GM18870 (cell line): ENCODE measurements at regions not wholly inside any gene's neighbourhood (a gene's known extent, or its start where the extent isn't known, plus 50 kb on each side); places are given as distances from the start of the nearest gene placed in this dataset.
"Not testable (repeated sequence)": the region's sequence is repeated elsewhere in the genome, so short reads cannot be mapped to it uniquely, and the experiment has no call there.

Experiments used
- ATAC-seq: cut with Tn5 transposase; IDR thresholded peaks from one replicate; pipeline ENCODE4 v1.9.1; 2021; ENCODE audit warnings: moderate library complexity; ENCODE audit not compliant: unreplicated experiment

GRCh38 chr4:155478336-155478835, 101.6 kb upstream of the MAP9 start:
- ATAC-seq, result no peak

GRCh38 chr4:155474758-155475157, 98.0 kb upstream of the MAP9 start:
- no peak for ATAC-seq

DNA sequence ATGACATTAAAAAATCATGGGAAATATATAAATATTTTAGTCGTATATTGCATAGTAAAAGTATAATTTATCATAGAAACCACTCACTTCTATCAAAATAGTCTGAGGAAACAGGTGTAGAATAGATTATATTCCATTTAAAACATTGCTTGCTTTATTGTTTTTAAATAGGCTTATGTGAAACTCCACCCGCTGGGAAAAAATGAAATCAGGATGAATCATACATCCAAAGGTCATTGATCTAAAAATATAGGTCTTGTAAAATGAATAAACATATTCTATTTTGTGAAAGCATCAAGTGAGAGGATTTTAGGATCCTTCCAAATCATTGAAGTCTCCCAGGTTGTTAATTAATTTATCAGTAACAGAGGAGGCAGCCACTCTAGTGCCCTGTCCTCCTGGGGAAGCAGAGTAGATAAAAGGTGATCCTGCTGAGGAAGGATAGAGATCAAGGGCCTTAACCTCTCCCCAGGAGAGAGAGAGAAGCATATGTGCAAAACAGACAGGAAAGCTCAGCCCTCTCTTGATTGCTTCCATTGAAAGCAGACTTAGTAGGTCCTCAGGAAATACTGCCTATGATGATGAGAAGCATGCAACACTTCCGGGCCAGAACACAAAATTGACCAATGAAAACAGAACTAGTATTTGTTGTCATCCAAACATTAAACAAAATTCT, 96.8 kb upstream of the MAP9 start:
- no peak for ATAC-seq

GRCh38 chr4:155468282-155468681, 91.5 kb upstream of the MAP9 start:
- ATAC-seq, result no peak

DNA sequence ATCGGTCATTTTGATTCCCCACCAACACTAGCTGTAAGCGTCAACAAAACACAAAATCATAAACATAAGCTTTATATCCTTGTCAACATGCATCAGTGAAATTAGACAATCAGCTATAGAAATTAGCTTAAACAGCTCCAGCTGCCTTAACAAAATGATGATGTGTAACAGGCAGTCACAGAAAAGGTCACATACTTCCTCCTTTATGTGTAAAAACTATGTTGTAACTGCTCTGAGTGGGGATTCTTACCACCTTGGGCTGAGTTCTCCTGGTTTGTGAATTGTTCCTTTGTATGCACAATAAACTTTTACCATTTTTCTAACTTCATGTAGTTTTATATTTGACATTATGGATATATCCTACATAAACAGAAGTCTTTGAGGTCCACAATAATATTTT, 73.9 kb upstream of the MAP9 start:
- no peak for ATAC-seq

DNA sequence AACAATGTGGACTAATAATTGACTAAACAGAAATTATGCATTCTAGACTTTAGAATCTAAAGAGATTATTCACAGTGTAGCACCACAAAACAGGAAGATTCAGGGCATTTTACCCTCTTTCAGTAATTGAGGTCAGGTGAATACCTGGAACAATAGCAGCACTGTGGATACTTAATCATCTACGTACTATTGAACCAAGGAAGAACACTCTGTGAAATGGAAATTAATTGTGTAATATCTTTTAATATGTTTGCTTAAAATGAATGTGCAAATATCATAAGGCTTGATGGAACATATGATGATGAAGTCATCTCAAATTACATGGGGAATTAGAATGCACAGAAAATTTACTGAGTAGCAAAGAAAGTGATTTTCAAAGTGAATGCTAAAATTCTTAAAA, 68.5 kb upstream of the MAP9 start:
- no peak for ATAC-seq

DNA sequence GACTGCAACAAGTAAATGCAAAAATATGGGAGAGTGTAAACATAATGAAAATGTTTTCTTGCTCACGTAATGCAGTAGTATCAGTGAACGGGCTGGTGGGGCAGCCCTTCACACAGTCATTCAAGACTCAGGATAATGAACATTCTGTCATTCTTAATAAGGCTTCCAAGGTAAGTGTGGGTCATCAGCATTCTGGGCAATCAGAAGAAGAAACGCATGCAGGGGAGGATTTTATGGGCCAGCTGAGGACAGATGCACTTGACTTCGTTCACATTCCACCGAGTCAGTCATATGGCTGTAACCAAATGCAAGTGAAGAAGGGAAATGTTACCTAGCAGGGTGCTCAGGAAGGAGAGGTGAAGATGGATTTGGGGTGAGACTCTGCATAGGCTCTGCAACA, 68.0 kb upstream of the MAP9 start:
- ATAC-seq, result no peak

DNA sequence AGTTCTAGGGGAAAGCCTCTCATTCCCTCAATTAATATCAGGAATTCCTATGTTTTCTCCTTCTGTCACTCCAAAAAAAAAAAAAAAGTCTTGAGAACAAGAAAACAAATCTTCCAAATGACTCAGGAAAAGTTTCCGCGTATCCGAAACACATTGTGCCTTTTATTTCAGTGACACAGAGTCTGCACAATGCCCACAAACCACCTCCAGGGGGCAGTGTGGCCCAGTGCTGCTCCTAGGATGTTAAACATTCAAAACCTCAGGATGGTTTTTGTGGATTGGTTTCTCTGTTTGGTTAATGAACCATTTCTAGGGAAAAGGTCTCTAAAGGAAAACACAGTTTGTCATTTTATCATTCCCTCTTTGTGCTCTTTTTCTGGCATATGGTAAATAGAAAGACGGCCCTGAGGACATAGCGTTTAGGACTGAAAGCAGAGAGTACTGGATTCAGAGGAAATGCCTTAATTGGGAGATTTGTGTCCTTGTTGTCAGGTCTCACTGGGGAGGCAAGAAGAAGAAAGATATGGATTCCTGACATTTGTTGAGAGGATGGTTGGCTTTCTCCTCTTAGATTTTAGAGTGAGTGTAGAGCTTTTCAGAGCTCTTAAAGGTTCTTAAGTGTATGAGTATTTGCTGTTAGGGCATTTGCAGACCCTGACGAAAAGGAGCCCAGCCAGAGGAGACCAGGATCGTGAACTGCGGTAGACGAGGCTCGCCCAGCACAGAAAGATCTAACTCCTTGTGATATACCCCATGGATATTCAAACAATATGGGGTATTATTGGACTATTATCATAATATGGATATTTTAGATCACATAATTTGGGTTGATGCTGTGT, 65.7 kb upstream of the MAP9 start:
- ATAC-seq, result peak; percentile 64

- ATAC-seq, result no peak
These were observed 64.7 kb upstream of the MAP9 start for GRCh38 chr4:155441475-155441874.

GRCh38 chr4:155439760-155440159, 63.0 kb upstream of the MAP9 start:
- not testable (repeated sequence) for ATAC-seq

GRCh38 chr4:155434904-155435303, 58.1 kb upstream of the MAP9 start:
- ATAC-seq, result no peak

- no peak for ATAC-seq
These were observed 57.6 kb upstream of the MAP9 start for GRCh38 chr4:155434366-155434765.

DNA sequence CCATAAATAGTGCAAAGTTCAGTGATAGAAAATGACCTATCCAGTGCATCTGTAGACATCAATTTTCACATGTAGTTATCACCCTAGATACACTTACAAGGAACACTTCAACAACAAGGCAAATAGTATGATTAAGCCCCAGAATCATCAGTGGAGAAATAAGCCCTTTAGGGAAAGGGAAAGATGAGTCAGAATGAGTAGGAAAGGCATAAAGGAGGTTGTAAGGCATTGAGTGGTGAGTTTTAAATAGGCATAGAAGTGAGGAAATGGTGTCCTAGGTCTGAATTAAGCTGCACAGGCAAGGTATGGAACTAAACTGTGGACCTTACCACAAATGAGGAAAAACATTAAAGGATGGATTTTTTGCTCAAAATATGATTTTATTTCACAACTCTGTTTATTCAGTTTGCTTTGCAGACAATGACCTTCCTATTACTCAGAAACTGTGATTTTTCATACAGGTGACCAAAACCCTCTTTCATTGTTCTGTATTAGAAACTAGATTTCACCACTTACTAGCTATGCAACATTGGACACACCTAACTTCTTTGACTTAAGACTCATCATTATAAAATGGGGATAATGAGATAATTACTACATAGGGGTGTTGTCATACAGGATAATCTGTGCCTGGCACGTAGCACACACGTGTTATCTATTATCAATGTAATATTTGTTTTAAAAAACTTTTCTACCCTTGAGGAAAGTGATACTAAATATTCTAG, 57.0 kb upstream of the MAP9 start:
- ATAC-seq, result no peak

- no peak for ATAC-seq
These were observed 54.4 kb upstream of the MAP9 start for GRCh38 chr4:155430895-155431795.

GRCh38 chr4:155428128-155428527, 51.4 kb upstream of the MAP9 start:
- ATAC-seq, result no peak

- ATAC-seq, result no peak
These were observed 50.2 kb upstream of the MAP9 start for GRCh38 chr4:155426953-155427352.
